Osteocyte (in vitro differentiated cells): ENCODE measurements at regions not wholly inside any gene's neighbourhood (a gene's known extent, or its start where the extent isn't known, plus 50 kb on each side); places are given as distances from the start of the nearest gene placed in this dataset.

ENCODE experiments used
- DNase-seq: peaks from one replicate; pipeline ENCODE4 v3.0.0; 2021; ENCODE audit warnings: mixed read lengths; ENCODE audit not compliant: unreplicated experiment; ENCODE audit errors: extremely low spot score
- H3K27ac Mint-ChIP-seq: one replicate; pipeline ENCODE4 v1.8.0; 2021; ENCODE audit warnings: mild to moderate bottlenecking, mixed read lengths; ENCODE audit not compliant: unreplicated experiment
- H3K27me3 Mint-ChIP-seq: one replicate; pipeline ENCODE4 v1.8.0; 2021; ENCODE audit warnings: mixed read lengths; ENCODE audit not compliant: unreplicated experiment
- H3K36me3 Mint-ChIP-seq: one replicate; pipeline ENCODE4 v1.8.0; 2021; ENCODE audit warnings: mixed read lengths; ENCODE audit not compliant: unreplicated experiment
- H3K4me1 Mint-ChIP-seq: one replicate; pipeline ENCODE4 v1.8.0; 2021; ENCODE audit warnings: mixed read lengths; ENCODE audit not compliant: unreplicated experiment
- H3K4me3 Mint-ChIP-seq: one replicate; pipeline ENCODE4 v1.8.0; 2021; ENCODE audit warnings: mild to moderate bottlenecking, moderate library complexity, mixed read lengths; ENCODE audit not compliant: unreplicated experiment
- H3K9me3 Mint-ChIP-seq: one replicate; pipeline ENCODE4 v1.8.0; 2021; ENCODE audit warnings: mixed read lengths; ENCODE audit not compliant: unreplicated experiment
- TF ChIP-seq, protein P1 (sequence below): fragments of 200-600 bp; sonication (generic); IDR thresholded peaks from 2 replicates; pipeline ENCODE4 v1.5.0; 2021; ENCODE audit warnings: antibody characterized with exemption, mild to moderate bottlenecking, moderate library complexity

DNA sequence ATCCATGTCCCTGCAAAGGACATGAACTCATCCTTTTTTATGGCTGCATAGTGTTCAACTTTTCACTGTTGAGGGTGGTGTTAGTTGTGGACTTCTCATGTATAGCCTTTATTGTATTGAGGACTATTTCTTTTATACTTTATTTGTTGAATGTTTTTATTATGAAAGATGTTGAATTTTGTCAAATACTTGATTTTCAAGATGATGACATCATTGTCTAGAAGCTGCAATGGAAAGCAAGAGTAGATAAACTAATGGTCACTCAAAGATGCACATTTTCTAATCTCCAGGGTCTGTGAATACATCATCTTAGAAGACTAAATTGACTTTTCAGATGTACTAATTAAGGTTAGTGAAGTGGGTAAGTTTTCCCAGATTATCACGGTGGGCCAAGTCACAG lies 1117.0 kb downstream of the DSC3 start:
- peaks cover 38% of the 10 kb centered on the region for H3K27me3 Mint-ChIP-seq
- DNase-seq, result no peak
- H3K4me1 Mint-ChIP-seq, result no peaks in the 10 kb centered on the region
- TF ChIP-seq, protein P1, sequence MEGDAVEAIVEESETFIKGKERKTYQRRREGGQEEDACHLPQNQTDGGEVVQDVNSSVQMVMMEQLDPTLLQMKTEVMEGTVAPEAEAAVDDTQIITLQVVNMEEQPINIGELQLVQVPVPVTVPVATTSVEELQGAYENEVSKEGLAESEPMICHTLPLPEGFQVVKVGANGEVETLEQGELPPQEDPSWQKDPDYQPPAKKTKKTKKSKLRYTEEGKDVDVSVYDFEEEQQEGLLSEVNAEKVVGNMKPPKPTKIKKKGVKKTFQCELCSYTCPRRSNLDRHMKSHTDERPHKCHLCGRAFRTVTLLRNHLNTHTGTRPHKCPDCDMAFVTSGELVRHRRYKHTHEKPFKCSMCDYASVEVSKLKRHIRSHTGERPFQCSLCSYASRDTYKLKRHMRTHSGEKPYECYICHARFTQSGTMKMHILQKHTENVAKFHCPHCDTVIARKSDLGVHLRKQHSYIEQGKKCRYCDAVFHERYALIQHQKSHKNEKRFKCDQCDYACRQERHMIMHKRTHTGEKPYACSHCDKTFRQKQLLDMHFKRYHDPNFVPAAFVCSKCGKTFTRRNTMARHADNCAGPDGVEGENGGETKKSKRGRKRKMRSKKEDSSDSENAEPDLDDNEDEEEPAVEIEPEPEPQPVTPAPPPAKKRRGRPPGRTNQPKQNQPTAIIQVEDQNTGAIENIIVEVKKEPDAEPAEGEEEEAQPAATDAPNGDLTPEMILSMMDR, result no peak
- no peaks in the 10 kb centered on the region for H3K36me3 Mint-ChIP-seq
- peaks cover 6% of the 10 kb centered on the region for H3K9me3 Mint-ChIP-seq
- no peak overlapping the region for H3K4me3 Mint-ChIP-seq
- no peak overlapping the region for H3K27ac Mint-ChIP-seq

DNA sequence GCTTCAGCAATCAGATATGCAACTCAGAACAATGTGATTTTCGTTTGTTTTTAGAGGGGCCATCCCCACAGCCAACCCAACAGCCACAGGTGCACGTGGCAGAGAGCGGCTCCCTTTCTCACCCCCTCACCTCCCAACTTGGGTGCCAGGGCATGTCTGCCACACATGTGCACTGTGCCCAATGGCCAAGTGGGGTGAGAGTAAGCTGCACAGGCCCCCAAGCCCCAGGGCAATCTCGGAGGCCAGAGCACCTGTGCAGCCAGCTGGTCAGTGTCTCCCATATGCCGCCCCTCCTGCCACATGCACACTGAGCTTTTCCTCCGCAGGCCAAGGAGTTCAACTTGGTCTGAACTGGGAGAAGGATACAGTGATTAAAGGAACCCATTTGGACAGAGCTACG lies 1130.2 kb downstream of the DSC3 start:
- no peak overlapping the region for H3K4me3 Mint-ChIP-seq
- no peaks in the 10 kb centered on the region for H3K9me3 Mint-ChIP-seq
- DNase-seq, result no peak
- TF ChIP-seq, protein P1, result no peak
- H3K36me3 Mint-ChIP-seq, result no peaks in the 10 kb centered on the region
- no peak overlapping the region for H3K27ac Mint-ChIP-seq
- H3K27me3 Mint-ChIP-seq, result peaks cover 36% of the 10 kb centered on the region
- no peaks in the 10 kb centered on the region for H3K4me1 Mint-ChIP-seq

DNA sequence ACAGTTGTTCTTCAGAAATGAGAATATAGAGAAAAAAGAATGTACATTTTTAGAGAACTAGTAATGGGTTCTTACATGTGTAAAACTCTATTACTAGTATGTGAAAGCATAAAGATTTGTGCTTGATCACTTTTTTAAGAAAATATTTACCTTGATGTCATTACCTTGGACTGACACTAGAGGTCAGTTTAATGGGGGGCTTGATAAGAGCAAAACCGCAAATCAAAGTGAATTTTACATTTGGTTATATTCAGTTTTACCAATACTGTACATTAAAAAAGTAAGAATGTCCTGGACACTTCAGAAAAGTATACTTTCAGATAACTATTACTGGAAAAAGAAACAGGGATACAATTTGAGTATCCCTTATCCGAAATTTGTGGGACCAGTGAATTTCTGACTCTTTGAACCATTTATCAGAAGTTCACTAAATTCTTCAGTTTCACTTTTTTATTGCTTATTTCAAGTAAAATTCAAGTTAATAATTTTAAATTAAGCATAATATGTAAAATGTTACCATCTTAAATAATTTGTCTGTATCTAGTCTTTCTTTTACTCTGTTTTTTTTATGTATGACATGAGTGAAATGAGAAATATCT lies 1149.5 kb downstream of the DSC3 start:
- Mint-ChIP-seq H3K4me3 (no peak overlapping the region), H3K27ac (no peak overlapping the region), H3K9me3 (no peaks in the 10 kb centered on the region), H3K27me3 (peaks cover 21% of the 10 kb centered on the region), H3K36me3 (no peaks in the 10 kb centered on the region), H3K4me1 (peaks cover 9% of the 10 kb centered on the region)
- TF ChIP-seq, protein P1, result peak; percentile 61
- DNase-seq, result no peak

DNA sequence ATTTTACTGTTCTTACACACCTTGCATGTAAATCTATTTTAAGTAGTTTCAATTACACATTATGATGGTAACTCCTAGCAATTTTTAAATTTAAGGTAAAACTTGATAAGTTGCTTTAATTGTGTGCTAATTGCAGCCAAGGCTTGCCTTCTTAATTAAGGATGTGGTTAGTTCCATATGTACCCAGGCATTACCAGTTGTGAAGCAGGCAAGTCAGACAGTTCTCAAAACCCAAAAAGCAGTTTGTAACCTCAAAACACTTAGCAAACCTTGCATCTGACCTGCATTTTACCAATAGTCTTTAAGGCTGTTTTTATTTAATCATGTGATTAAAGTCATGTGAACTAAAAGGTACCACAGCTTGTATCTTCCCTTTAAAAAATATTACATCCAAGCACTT lies 1159.4 kb downstream of the DSC3 start:
- Mint-ChIP-seq H3K4me3 (no peak overlapping the region), H3K36me3 (no peaks in the 10 kb centered on the region), H3K4me1 (peaks cover 12% of the 10 kb centered on the region), H3K9me3 (no peaks in the 10 kb centered on the region), H3K27ac (no peak overlapping the region), H3K27me3 (peaks cover 13% of the 10 kb centered on the region)
- no peak for DNase-seq
- TF ChIP-seq, protein P1, result no peak

DNA sequence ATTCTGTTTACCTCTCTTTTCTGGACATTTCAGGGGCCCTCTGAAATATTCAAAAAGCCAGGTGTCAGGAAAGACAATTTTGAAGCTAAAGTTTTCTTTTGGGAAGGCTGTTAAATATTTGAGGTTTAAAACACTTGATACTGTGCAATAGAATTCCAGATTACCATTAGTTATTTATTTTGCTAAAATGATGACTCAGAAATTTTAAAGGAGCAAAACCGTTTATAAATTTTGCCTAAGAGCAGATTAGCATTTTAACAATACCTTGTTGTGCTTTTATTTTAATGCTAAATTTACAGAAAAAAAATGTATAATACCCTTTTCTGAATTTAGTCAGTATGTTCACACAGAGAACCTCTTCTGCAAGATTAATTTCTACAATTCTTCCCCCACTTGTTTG lies 1159.9 kb downstream of the DSC3 start:
- Mint-ChIP-seq H3K27ac (no peak overlapping the region), H3K9me3 (peaks cover under 1% of the 10 kb centered on the region), H3K36me3 (no peaks in the 10 kb centered on the region), H3K4me3 (no peak overlapping the region), H3K27me3 (peaks cover 8% of the 10 kb centered on the region), H3K4me1 (peaks cover 12% of the 10 kb centered on the region)
- TF ChIP-seq, protein P1, result no peak
- DNase-seq, result no peak
